SK-N-SH (cell line): ENCODE measurements at regions not wholly inside any gene's neighbourhood (a gene's known extent, or its start where the extent isn't known, plus 50 kb on each side); places are given as distances from the start of the nearest gene placed in this dataset.

Experiments
- CTCF ChIP-seq: fragments of 200-600 bp; sonication (generic); IDR thresholded peaks from 2 replicates; pipeline ENCODE4 v1.6.1; 2017; ENCODE audit warnings: antibody characterized with exemption, mild to moderate bottlenecking, moderate library complexity
- EP300 ChIP-seq, 2 experiments: IDR thresholded peaks; 2 replicates each; pipeline versions ENCODE4 v1.4.0 to v1.6.1; 2012; ENCODE audit warnings: borderline replicate concordance in 1 of 2, low read depth in 1 of 2, low read length in 1 of 2
- EZH2phosphoT487 ChIP-seq: fragments of 200-600 bp; sonication (generic); IDR thresholded peaks from 2 replicates; pipeline ENCODE4 v1.6.1; 2017; ENCODE audit warnings: low read depth, mixed run types, mild to moderate bottlenecking, antibody characterized with exemption, moderate library complexity, borderline replicate concordance
- GABPA ChIP-seq: IDR thresholded peaks from 2 replicates; pipeline ENCODE4 v1.4.0; 2012; ENCODE audit warnings: low read depth, mild to moderate bottlenecking
- JUND ChIP-seq: IDR thresholded peaks from 2 replicates; pipeline ENCODE4 v1.4.0; 2012
- POLR2AphosphoS5 ChIP-seq: IDR thresholded peaks from 2 replicates; pipeline ENCODE4 v1.6.1; 2012; ENCODE audit warnings: low read depth, low read length
- RFX5 ChIP-seq: IDR thresholded peaks from 2 replicates; pipeline ENCODE4 v1.6.1; 2012; ENCODE audit warnings: mild to moderate bottlenecking, improper control_type of control experiment, low read length
- SMC3 ChIP-seq: IDR thresholded peaks from 2 replicates; pipeline ENCODE4 v1.6.1; 2012; ENCODE audit warnings: low read depth, low read length, improper control_type of control experiment

GRCh38 chr1:60886090-60886489 lies 196.3 kb upstream of the NFIA start:
- no peak for TF ChIP-seq EP300 (IDR thresholded peaks at IDR 0.05; ENCODE audit: borderline replicate concordance in 1 of 2, low read depth in 1 of 2, low read length in 1 of 2)
- no peak for TF ChIP-seq RFX5
- TF ChIP-seq EZH2phosphoT487: no peak
- TF ChIP-seq GABPA: no peak
- TF ChIP-seq CTCF: no peak
- TF ChIP-seq POLR2AphosphoS5: no peak
- TF ChIP-seq JUND: no peak
- no peak for TF ChIP-seq SMC3
